Mesendoderm (in vitro differentiated cells): ENCODE measurements at regions not wholly inside any gene's neighbourhood (a gene's known extent, or its start where the extent isn't known, plus 50 kb on each side); places are given as distances from the start of the nearest gene placed in this dataset.
A peak's percentile ranks its signal among the peaks of the same experiment; 100 is the strongest.

Experiments used
- DNase-seq: peaks from one replicate; pipeline ENCODE4 v3.0.0; 2013
- H2AK5ac ChIP-seq: 2 replicates; pipeline ENCODE4 v1.6.1; 2013; ENCODE audit warnings: low read length, inconsistent platforms
- H2BK120ac ChIP-seq: 2 replicates; pipeline ENCODE4 v1.6.1; 2013; ENCODE audit warnings: low read depth, mild to moderate bottlenecking, low read length, moderate library complexity, mixed read lengths
- H2BK15ac ChIP-seq: replicated peaks from 2 replicates; pipeline ENCODE4 v1.6.1; 2013; ENCODE audit warnings: low read depth, mild to moderate bottlenecking, moderate library complexity
- H2BK5ac ChIP-seq: 2 replicates; pipeline ENCODE4 v1.6.1; 2013; ENCODE audit warnings: low read length, inconsistent platforms
- H3K18ac ChIP-seq: 2 replicates; pipeline ENCODE4 v1.6.1; 2013; ENCODE audit warnings: mild to moderate bottlenecking, low read length, mixed read lengths
- H3K23ac ChIP-seq: one replicate; pipeline ENCODE4 v1.6.1; 2013; ENCODE audit warnings: low read length
- H3K27ac ChIP-seq: 2 replicates; pipeline ENCODE4 v1.5.1; 2013; ENCODE audit warnings: low read depth, mild to moderate bottlenecking, inconsistent platforms, low read length, moderate library complexity
- H3K27me3 ChIP-seq: 2 replicates; pipeline ENCODE4 v1.6.1; 2013; ENCODE audit warnings: low read length, control low read depth, mild to moderate bottlenecking, inconsistent platforms; ENCODE audit not compliant: insufficient read depth, poor library complexity
- H3K36me3 ChIP-seq: 2 replicates; pipeline ENCODE4 v1.6.1; 2013; ENCODE audit warnings: low read length, inconsistent platforms; ENCODE audit not compliant: control insufficient read depth, insufficient read depth
- H3K4ac ChIP-seq: one replicate; pipeline ENCODE4 v1.6.1; 2013; ENCODE audit warnings: low read depth, mild to moderate bottlenecking, low read length, moderate library complexity
- H3K4me1 ChIP-seq: 2 replicates; pipeline ENCODE4 v1.6.1; 2013; ENCODE audit warnings: low read depth, low read length, inconsistent platforms; ENCODE audit not compliant: control insufficient read depth
- H3K4me2 ChIP-seq: 2 replicates; pipeline ENCODE4 v1.6.1; 2013; ENCODE audit warnings: low read length
- H3K4me3 ChIP-seq: 2 replicates; pipeline ENCODE4 v1.5.1; 2013; ENCODE audit warnings: mild to moderate bottlenecking, low read length
- H3K56ac ChIP-seq: one replicate; pipeline ENCODE4 v1.6.1; 2013; ENCODE audit warnings: low read length
- H3K79me1 ChIP-seq: 2 replicates; pipeline ENCODE4 v1.6.1; 2013; ENCODE audit warnings: low read length, inconsistent platforms
- H3K79me2 ChIP-seq: 2 replicates; pipeline ENCODE4 v1.6.1; 2013; ENCODE audit warnings: mild to moderate bottlenecking, low read length; ENCODE audit not compliant: control insufficient read depth, insufficient read depth
- H3K9ac ChIP-seq: 2 replicates; pipeline ENCODE4 v1.6.1; 2013; ENCODE audit warnings: low read length, inconsistent platforms
- H4K5ac ChIP-seq: one replicate; pipeline ENCODE4 v1.6.1; 2013; ENCODE audit warnings: low read length
- H4K8ac ChIP-seq: one replicate; pipeline ENCODE4 v1.6.1; 2013; ENCODE audit warnings: low read depth, mild to moderate bottlenecking, control low read depth, low read length, moderate library complexity
- WGBS: extraction: QIAGEN DNeasy Blood & Tissue Kit; methylation state at CpG from one replicate; pipeline ENCODE4 v1.1.7; 2013; ENCODE audit warnings: low lambda C conversion rate, missing lambda C conversion rate; ENCODE audit not compliant: insufficient coverage; ENCODE audit errors: extremely low coverage; 5-methylcytosine and 5-hydroxymethylcytosine counted together

GRCh38 chr4:11702886-11703557 is 274.3 kb upstream of the HS3ST1 start:
- DNase-seq = no peak
- Histone ChIP-seq H3K79me1 (no peaks in the 10 kb centered on the region), H4K8ac (no peak overlapping the region), H3K23ac (no peak overlapping the region), H2BK15ac (no peak overlapping the region), H3K27me3 (no peaks in the 10 kb centered on the region), H3K4ac (no peak overlapping the region), H2BK120ac (no peak overlapping the region), H3K9ac (no peak overlapping the region), H3K4me2 (no peak overlapping the region), H3K4me1 (peaks cover 5% of the 10 kb centered on the region), H3K36me3 (no peaks in the 10 kb centered on the region), H3K56ac (no peak overlapping the region), H3K27ac (no peak overlapping the region), H3K18ac (no peak overlapping the region), H2AK5ac (no peak overlapping the region), H2BK5ac (no peak overlapping the region), H4K5ac (no peak overlapping the region), H3K79me2 (no peaks in the 10 kb centered on the region), H3K4me3 (no peak overlapping the region)
- no CpG with 5 or more reads among the region's 3 CpGs for WGBS

- Histone ChIP-seq H3K79me2 (no peaks in the 10 kb centered on the region), H2BK120ac (no peak overlapping the region), H3K27me3 (no peaks in the 10 kb centered on the region), H3K36me3 (no peaks in the 10 kb centered on the region), H3K56ac (no peak overlapping the region), H3K27ac (no peak overlapping the region), H3K4me1 (peaks cover 5% of the 10 kb centered on the region), H3K18ac (no peak overlapping the region), H2AK5ac (no peak overlapping the region), H4K8ac (no peak overlapping the region), H3K9ac (no peak overlapping the region), H4K5ac (no peak overlapping the region), H3K4me3 (no peak overlapping the region), H3K4me2 (no peak overlapping the region), H2BK15ac (no peak overlapping the region), H3K23ac (no peak overlapping the region), H3K79me1 (no peaks in the 10 kb centered on the region), H2BK5ac (no peak overlapping the region), H3K4ac (no peak overlapping the region)
- DNase-seq = peak; percentile 3
- no CpG with 5 or more reads among the region's 14 CpGs for WGBS
Observed at GRCh38 chr4:11701966-11702725, 273.5 kb upstream of the HS3ST1 start.

GRCh38 chr4:11700751-11701226 is 272.1 kb upstream of the HS3ST1 start:
- H2BK120ac ChIP-seq = no peak overlapping the region
- H3K79me1 ChIP-seq = no peaks in the 10 kb centered on the region
- no peaks in the 10 kb centered on the region for H3K27me3 ChIP-seq
- H3K4me2 ChIP-seq = no peak overlapping the region
- WGBS = no CpG with 5 or more reads among the region's 3 CpGs
- no peak overlapping the region for H3K4ac ChIP-seq
- H3K79me2 ChIP-seq = no peaks in the 10 kb centered on the region
- H4K5ac ChIP-seq = no peak overlapping the region
- no peak overlapping the region for H2BK15ac ChIP-seq
- H3K18ac ChIP-seq = no peak overlapping the region
- no peak overlapping the region for H3K9ac ChIP-seq
- H4K8ac ChIP-seq = no peak overlapping the region
- H3K4me3 ChIP-seq = no peak overlapping the region
- no peak for DNase-seq
- no peak overlapping the region for H3K56ac ChIP-seq
- H3K23ac ChIP-seq = no peak overlapping the region
- H2BK5ac ChIP-seq = no peak overlapping the region
- no peaks in the 10 kb centered on the region for H3K36me3 ChIP-seq
- H3K27ac ChIP-seq = no peak overlapping the region
- peaks cover 5% of the 10 kb centered on the region for H3K4me1 ChIP-seq
- H2AK5ac ChIP-seq = no peak overlapping the region

- Histone ChIP-seq H3K18ac (no peak overlapping the region), H3K9ac (no peak overlapping the region), H4K5ac (no peak overlapping the region), H2AK5ac (no peak overlapping the region), H2BK15ac (no peak overlapping the region), H3K23ac (no peak overlapping the region), H3K4me3 (no peak overlapping the region), H2BK5ac (no peak overlapping the region), H3K79me1 (no peaks in the 10 kb centered on the region), H2BK120ac (no peak overlapping the region), H3K27ac (no peak overlapping the region), H3K4me2 (no peak overlapping the region), H3K79me2 (no peaks in the 10 kb centered on the region), H4K8ac (no peak overlapping the region), H3K4ac (no peak overlapping the region), H3K56ac (no peak overlapping the region), H3K4me1 (peaks cover 5% of the 10 kb centered on the region), H3K27me3 (no peaks in the 10 kb centered on the region), H3K36me3 (no peaks in the 10 kb centered on the region)
- WGBS = no CpG with 5 or more reads among the region's 5 CpGs
- peak; percentile 30 for DNase-seq
Observed at GRCh38 chr4:11698846-11699590, 270.3 kb upstream of the HS3ST1 start.

GRCh38 chr4:11698033-11698432 is 269.3 kb upstream of the HS3ST1 start:
- H3K27me3 ChIP-seq = no peaks in the 10 kb centered on the region
- H4K8ac ChIP-seq = no peak overlapping the region
- peaks cover 5% of the 10 kb centered on the region for H3K4me1 ChIP-seq
- H3K4me3 ChIP-seq = no peak overlapping the region
- no peaks in the 10 kb centered on the region for H3K79me1 ChIP-seq
- H2AK5ac ChIP-seq = no peak overlapping the region
- WGBS = no CpG with 5 or more reads among the region's 2 CpGs
- H2BK15ac ChIP-seq = no peak overlapping the region
- H3K9ac ChIP-seq = no peak overlapping the region
- no peak overlapping the region for H3K23ac ChIP-seq
- no peak overlapping the region for H2BK5ac ChIP-seq
- peak overlapping the region; percentile 51 for H3K18ac ChIP-seq
- no peaks in the 10 kb centered on the region for H3K79me2 ChIP-seq
- no peaks in the 10 kb centered on the region for H3K36me3 ChIP-seq
- DNase-seq = peak; percentile 27
- no peak overlapping the region for H3K56ac ChIP-seq
- H3K27ac ChIP-seq = no peak overlapping the region
- H3K4me2 ChIP-seq = no peak overlapping the region
- no peak overlapping the region for H4K5ac ChIP-seq
- no peak overlapping the region for H3K4ac ChIP-seq
- H2BK120ac ChIP-seq = no peak overlapping the region
